ENCODE measurements at regions not wholly inside any gene's neighbourhood (a gene's known extent, or its start where the extent isn't known, plus 50 kb on each side); places are given as distances from the start of the nearest gene placed in this dataset.

DNA sequence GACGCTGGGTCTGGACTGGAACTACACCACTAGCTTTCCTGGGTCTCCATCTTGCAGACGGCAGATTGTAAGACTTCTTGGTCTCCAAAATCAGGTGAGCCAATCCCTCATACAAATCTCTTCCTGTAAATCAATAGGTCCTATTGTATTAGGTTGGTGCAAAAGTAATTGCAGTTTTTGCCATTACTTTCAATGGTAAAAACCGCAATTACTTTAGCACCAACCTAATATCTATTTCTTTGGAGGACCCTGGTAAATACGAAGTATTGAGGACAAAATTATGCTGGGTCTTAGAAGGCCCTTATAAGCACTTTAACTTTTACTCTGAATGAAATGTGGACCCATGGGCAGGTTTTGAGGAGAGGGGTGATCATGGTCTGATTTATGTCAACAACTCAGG lies 330.6 kb upstream of the C16orf82 start:
- Histone ChIP-seq H3K27me3 (no peaks in the 10 kb centered on the region), H3K36me3 (no peaks in the 10 kb centered on the region), H3K27ac (no peak overlapping the region), H3K4me3 (ENCODE audit: low read depth in 1 of 2, low read length in 1 of 2) (no peak overlapping the region), H3K4me1 (ENCODE audit: control insufficient read depth in 1 of 2, insufficient read depth in 1 of 2, low read depth in 1 of 2, low read length in 1 of 2) (no peaks in the 10 kb centered on the region), H3K9me3 (no peaks in the 10 kb centered on the region)
- TF ChIP-seq, protein P1, sequence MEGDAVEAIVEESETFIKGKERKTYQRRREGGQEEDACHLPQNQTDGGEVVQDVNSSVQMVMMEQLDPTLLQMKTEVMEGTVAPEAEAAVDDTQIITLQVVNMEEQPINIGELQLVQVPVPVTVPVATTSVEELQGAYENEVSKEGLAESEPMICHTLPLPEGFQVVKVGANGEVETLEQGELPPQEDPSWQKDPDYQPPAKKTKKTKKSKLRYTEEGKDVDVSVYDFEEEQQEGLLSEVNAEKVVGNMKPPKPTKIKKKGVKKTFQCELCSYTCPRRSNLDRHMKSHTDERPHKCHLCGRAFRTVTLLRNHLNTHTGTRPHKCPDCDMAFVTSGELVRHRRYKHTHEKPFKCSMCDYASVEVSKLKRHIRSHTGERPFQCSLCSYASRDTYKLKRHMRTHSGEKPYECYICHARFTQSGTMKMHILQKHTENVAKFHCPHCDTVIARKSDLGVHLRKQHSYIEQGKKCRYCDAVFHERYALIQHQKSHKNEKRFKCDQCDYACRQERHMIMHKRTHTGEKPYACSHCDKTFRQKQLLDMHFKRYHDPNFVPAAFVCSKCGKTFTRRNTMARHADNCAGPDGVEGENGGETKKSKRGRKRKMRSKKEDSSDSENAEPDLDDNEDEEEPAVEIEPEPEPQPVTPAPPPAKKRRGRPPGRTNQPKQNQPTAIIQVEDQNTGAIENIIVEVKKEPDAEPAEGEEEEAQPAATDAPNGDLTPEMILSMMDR (IDR thresholded peaks at IDR 0.05), result no peak

DNA sequence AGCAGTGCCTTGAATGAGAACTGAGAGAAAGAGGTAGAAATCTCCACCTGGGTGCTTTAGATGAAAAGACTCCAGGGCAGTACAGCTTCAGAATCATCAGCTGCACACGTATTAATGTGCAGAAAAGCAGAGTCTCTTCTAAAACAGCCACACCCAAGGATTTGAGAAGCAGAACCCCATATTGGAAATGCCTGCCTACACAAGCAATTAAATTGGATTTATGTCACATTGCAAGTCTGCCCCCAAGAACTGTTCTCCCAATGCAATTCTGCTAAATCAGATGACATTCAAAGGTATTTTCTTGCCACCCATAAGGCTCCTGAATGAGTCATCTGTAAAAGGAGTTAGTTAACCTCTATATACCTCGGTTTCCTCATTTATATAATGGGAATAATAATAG lies 326.0 kb upstream of the C16orf82 start:
- Histone ChIP-seq H3K27ac (no peak overlapping the region), H3K9me3 (no peaks in the 10 kb centered on the region), H3K36me3 (no peaks in the 10 kb centered on the region), H3K4me3 (ENCODE audit: low read depth in 1 of 2, low read length in 1 of 2) (no peak overlapping the region), H3K4me1 (ENCODE audit: control insufficient read depth in 1 of 2, insufficient read depth in 1 of 2, low read depth in 1 of 2, low read length in 1 of 2) (no peaks in the 10 kb centered on the region), H3K27me3 (no peaks in the 10 kb centered on the region)
- TF ChIP-seq, protein P1 (IDR thresholded peaks at IDR 0.05), result no peak

DNA sequence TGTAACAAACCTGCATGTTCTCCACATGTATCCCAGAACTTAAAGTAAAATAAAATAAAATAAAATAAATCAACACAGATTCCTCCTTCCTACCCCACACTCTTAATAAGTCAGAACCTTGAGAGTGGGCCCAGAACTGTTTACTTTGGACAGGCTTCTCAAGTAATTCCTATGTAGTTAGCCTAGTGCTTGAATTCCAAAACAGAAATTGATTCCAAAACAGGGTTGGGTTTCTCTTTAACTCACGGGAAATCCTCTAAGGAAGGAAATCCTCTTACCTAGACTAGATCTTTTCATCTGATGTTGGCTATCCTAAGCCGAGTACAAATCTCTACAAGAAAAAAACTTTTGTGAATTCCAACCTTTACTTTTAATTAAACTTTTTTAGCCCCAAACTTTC lies 324.7 kb upstream of the C16orf82 start:
- H3K9me3 ChIP-seq, result no peaks in the 10 kb centered on the region
- no peak overlapping the region for H3K27ac ChIP-seq
- no peaks in the 10 kb centered on the region for H3K27me3 ChIP-seq
- H3K4me3 ChIP-seq (ENCODE audit: low read depth in 1 of 2, low read length in 1 of 2), result no peak overlapping the region
- no peaks in the 10 kb centered on the region for H3K4me1 ChIP-seq (ENCODE audit: control insufficient read depth in 1 of 2, insufficient read depth in 1 of 2, low read depth in 1 of 2, low read length in 1 of 2)
- no peaks in the 10 kb centered on the region for H3K36me3 ChIP-seq
- TF ChIP-seq, protein P1 (IDR thresholded peaks at IDR 0.05), result no peak

DNA sequence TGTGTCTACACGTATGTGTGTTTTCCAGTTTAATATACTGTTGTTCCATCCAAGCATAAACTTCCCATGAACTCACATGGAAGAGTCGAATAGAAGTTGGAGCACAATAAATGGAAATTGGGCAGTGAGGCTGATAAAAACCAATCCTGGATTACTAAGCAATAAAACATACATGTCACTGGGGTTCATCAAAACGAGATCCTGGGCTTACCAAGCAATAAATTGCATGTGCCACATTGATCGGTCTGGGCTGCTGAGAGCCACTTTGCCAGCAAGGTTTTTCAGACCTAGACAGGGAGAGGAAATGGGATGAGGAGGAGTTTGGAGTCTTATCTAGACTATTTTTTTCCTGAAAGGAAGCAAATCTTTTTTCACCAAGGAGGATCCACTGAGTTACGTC lies 322.3 kb upstream of the C16orf82 start:
- Histone ChIP-seq H3K4me1 (ENCODE audit: control insufficient read depth in 1 of 2, insufficient read depth in 1 of 2, low read depth in 1 of 2, low read length in 1 of 2) (no peaks in the 10 kb centered on the region), H3K9me3 (no peaks in the 10 kb centered on the region), H3K27me3 (no peaks in the 10 kb centered on the region), H3K27ac (no peak overlapping the region), H3K36me3 (no peaks in the 10 kb centered on the region), H3K4me3 (ENCODE audit: low read depth in 1 of 2, low read length in 1 of 2) (no peak overlapping the region)
- TF ChIP-seq, protein P1 (IDR thresholded peaks at IDR 0.05), result no peak

DNA sequence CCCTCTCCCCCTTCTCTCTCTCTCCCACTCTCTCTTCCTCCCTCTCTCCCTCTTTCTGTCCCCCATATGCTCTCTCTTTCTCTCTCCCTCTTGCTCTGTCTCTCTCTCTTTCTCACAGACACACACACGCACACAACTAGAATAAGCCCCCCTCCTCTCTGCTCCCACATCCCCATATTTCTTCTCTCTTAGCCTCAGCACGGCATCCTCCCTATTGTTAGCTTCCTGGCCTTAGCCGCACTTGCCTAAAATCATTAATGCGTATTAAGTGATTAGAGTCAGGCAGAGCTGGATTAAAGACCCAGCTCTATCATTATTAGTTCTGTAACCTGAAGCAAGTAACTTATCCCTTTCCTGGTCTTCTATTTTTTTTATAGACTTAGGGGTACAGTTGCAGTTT lies 319.0 kb upstream of the C16orf82 start:
- no peaks in the 10 kb centered on the region for H3K27me3 ChIP-seq
- no peaks in the 10 kb centered on the region for H3K36me3 ChIP-seq
- no peak overlapping the region for H3K27ac ChIP-seq
- H3K9me3 ChIP-seq, result no peaks in the 10 kb centered on the region
- no peaks in the 10 kb centered on the region for H3K4me1 ChIP-seq (ENCODE audit: control insufficient read depth in 1 of 2, insufficient read depth in 1 of 2, low read depth in 1 of 2, low read length in 1 of 2)
- H3K4me3 ChIP-seq (ENCODE audit: low read depth in 1 of 2, low read length in 1 of 2), result no peak overlapping the region
- TF ChIP-seq, protein P1 (IDR thresholded peaks at IDR 0.05), result no peak

DNA sequence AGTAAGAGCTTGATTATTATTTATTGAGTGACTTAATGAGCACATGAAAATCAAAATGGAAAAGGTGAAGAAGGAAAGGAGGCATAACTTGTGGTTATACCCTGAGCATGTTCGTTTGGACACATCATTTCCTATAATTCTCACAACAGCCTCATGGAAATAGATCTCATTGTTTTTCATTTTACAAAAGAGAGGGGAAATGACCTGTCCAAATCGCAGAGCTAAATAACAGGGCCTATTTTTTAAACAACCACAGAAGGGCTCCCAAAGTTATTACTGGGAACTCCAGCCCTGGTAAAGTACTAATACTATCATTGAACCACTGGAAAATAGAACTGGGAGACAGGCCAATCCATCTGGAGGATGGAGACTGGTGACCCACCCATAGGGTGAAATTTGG lies 317.7 kb upstream of the C16orf82 start:
- Histone ChIP-seq H3K27me3 (no peaks in the 10 kb centered on the region), H3K4me3 (ENCODE audit: low read depth in 1 of 2, low read length in 1 of 2) (no peak overlapping the region), H3K9me3 (no peaks in the 10 kb centered on the region), H3K27ac (no peak overlapping the region), H3K36me3 (no peaks in the 10 kb centered on the region), H3K4me1 (ENCODE audit: control insufficient read depth in 1 of 2, insufficient read depth in 1 of 2, low read depth in 1 of 2, low read length in 1 of 2) (no peaks in the 10 kb centered on the region)
- TF ChIP-seq, protein P1 (IDR thresholded peaks at IDR 0.05), result no peak

Measured in neutrophil (primary cell).